OCI-LY1 (cell line): ENCODE measurements at regions not wholly inside any gene's neighbourhood (a gene's known extent, or its start where the extent isn't known, plus 50 kb on each side); places are given as distances from the start of the nearest gene placed in this dataset.

ENCODE experiments used
- EZH2 ChIP-seq: fragments of 200-600 bp; sonication (generic), shearing (Covaris generic); IDR thresholded peaks from 2 replicates; pipeline ENCODE4 v1.8.0; 2017; ENCODE audit warnings: borderline replicate concordance, mixed run types, mild to moderate bottlenecking, antibody characterized with exemption, low read length, moderate library complexity, mixed read lengths
- TF ChIP-seq, protein P1 (sequence below): fragments of 200-600 bp; sonication (generic), shearing (Covaris generic); IDR thresholded peaks from 2 replicates; pipeline ENCODE4 v1.5.1; 2017; ENCODE audit warnings: mild to moderate bottlenecking, antibody characterized with exemption, low read length, moderate library complexity, mixed read lengths

DNA sequence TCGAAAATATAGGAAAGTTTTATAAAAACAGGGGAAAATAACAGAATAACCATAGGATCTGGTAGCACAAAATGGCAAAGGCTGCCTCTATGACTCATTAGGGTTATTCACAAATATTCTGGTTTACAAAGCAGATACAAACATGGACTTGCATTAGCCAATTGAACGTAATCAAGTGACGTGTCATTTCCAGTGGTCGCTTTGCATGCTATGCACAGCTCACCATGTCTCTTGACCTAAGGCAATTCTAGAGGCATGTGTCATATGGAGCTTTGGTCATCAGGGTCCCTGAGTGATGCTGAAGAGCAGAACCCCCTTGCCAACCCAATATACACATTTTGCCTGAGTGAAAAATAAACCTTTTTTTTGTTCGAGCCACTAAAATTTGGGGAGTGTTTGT, 158.8 kb downstream of the TMEM161B start:
- TF ChIP-seq, protein P1, sequence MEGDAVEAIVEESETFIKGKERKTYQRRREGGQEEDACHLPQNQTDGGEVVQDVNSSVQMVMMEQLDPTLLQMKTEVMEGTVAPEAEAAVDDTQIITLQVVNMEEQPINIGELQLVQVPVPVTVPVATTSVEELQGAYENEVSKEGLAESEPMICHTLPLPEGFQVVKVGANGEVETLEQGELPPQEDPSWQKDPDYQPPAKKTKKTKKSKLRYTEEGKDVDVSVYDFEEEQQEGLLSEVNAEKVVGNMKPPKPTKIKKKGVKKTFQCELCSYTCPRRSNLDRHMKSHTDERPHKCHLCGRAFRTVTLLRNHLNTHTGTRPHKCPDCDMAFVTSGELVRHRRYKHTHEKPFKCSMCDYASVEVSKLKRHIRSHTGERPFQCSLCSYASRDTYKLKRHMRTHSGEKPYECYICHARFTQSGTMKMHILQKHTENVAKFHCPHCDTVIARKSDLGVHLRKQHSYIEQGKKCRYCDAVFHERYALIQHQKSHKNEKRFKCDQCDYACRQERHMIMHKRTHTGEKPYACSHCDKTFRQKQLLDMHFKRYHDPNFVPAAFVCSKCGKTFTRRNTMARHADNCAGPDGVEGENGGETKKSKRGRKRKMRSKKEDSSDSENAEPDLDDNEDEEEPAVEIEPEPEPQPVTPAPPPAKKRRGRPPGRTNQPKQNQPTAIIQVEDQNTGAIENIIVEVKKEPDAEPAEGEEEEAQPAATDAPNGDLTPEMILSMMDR, result no peak
- TF ChIP-seq EZH2, result no peak
